ENCODE measurements at regions not wholly inside any gene's neighbourhood (a gene's known extent, or its start where the extent isn't known, plus 50 kb on each side); places are given as distances from the start of the nearest gene placed in this dataset.

DNA sequence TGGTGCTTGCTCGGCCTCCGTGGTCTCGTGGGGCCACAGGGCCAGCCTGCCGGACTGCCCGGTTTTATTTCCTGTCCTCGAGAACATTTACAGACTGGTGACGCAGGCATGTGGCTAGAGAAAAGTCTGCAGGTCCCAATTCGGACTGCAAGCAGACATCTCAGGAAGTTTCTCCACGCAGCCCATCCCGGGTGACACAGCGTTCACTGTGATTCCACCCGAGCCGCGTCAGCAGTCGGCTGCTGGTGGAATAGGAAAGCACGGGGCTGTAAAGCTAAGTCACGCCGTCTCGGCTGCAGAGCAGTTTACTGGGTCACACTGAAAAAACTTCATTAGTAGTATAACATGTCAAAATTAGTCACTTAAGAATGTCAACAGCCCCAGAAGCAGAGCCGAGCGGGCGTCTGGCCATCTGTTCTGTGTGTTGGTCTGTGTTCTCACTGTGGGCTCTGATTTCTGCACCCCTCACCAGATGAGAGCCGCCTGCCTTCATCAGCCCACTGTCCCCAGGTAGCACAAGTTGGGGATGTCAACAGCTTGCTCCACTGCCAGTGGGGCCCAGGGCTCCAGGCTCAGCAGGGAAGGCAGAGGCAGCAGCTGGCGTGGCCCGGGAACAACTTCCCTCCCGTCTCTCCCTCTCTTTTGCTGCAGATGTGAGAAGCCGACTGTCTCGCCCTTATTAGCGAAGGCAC is 363.7 kb downstream of the IRX2 start:
- no peak overlapping the region for H3K23ac ChIP-seq (ENCODE audit: insufficient read length)
- H4K91ac ChIP-seq (replicated peaks; ENCODE audit: insufficient read length, low read length), result no peak overlapping the region
- no peaks in the 10 kb centered on the region for H4K20me1 ChIP-seq (replicated peaks in 1 of 2; ENCODE audit: control insufficient read depth in 1 of 2, insufficient read depth in 2 of 2, low read length in 2 of 2)
- H3K27me3 ChIP-seq (replicated peaks in 1 of 4; ENCODE audit: control insufficient read depth in 3 of 4, extremely low read depth in 1 of 4, insufficient read depth in 3 of 4, low read length in 3 of 4), result no peaks in the 10 kb centered on the region
- ChIA-PET POLR2A (ENCODE audit: partially characterized antibody) (no interaction called here), CTCF (ENCODE audit: partially characterized antibody) (interaction anchor here (0.7 to 1.8 kb wide), 2 partner anchors 27 to 137 kb away, joined by 3 to 6 read pairs; no protein-coding TSS in a partner anchor)
- no peak overlapping the region for H3K4me2 ChIP-seq (ENCODE audit: insufficient read depth in 1 of 2, low read depth in 2 of 2, low read length in 2 of 2)
- H3K4ac ChIP-seq (replicated peaks; ENCODE audit: insufficient read length, low read depth, low read length), result no peak overlapping the region
- no peak overlapping the region for H2AFZ ChIP-seq (ENCODE audit: low read length)
- H3K56ac ChIP-seq (replicated peaks; ENCODE audit: insufficient read length, low read depth, low read length), result no peak overlapping the region
- H3K4me3 ChIP-seq (ENCODE audit: extremely low read depth in 1 of 4, insufficient read depth in 2 of 4, low read depth in 3 of 4, low read length in 4 of 4), result no peak overlapping the region
- H4K5ac ChIP-seq (ENCODE audit: insufficient read length, low read depth, low read length), result no peak overlapping the region
- DNase-seq (ENCODE audit: low read depth in 1 of 2, low spot score in 2 of 2) (no peak), FAIRE-seq (no peak)
- no peak overlapping the region for H3K9ac ChIP-seq (replicated peaks in 1 of 4; ENCODE audit: extremely low read depth in 1 of 4, low read depth in 3 of 4, low read length in 3 of 4)
- peak overlapping the region; percentile 83; the same call in 1 of the 2 replicates for H4K8ac ChIP-seq (ENCODE audit: extremely low read depth, insufficient read depth, low read length)
- H3K9me3 ChIP-seq (ENCODE audit: insufficient read depth in 2 of 2, low read depth in 1 of 2, low read length in 1 of 2), result no peaks in the 10 kb centered on the region
- H3K27ac ChIP-seq (ENCODE audit: low read depth, low read length), result no peak overlapping the region
- H2AK5ac ChIP-seq (ENCODE audit: low read depth, low read length), result no peak overlapping the region
- no peaks in the 10 kb centered on the region for H3K79me1 ChIP-seq (ENCODE audit: low read depth, low read length)
- H2BK120ac ChIP-seq (replicated peaks; ENCODE audit: low read depth, low read length), result no peak overlapping the region
- no peaks in the 10 kb centered on the region for H3K4me1 ChIP-seq (replicated peaks in 1 of 4; ENCODE audit: control insufficient read depth in 3 of 4, insufficient read depth in 4 of 4, low read length in 3 of 4)
- H2BK5ac ChIP-seq (ENCODE audit: low read depth, low read length), result no peak overlapping the region
- no peak overlapping the region for H3K18ac ChIP-seq (ENCODE audit: extremely low read depth, low read length)
- no peaks in the 10 kb centered on the region for H3K36me3 ChIP-seq (ENCODE audit: control insufficient read depth in 2 of 4, insufficient read depth in 4 of 4, low read length in 3 of 4)
- WGBS, 2 experiments (ENCODE audit: extremely low coverage in 1 of 2, insufficient coverage in 1 of 2, insufficient read length in 1 of 2, insufficient replicate concordance in 2 of 2, low coverage in 1 of 2, low lambda C conversion rate in 2 of 2, missing lambda C conversion rate in 1 of 2), result 82% methylated on average over 24 of the region's 29 CpGs; no CpG with 5 or more reads in 1 of the 2 experiments
- H2BK15ac ChIP-seq (ENCODE audit: low read length), result no peak overlapping the region
- H3K14ac ChIP-seq (ENCODE audit: insufficient read length), result no peak overlapping the region
- TF ChIP-seq SP4 (IDR thresholded peaks at IDR 0.05; ENCODE audit: low read length), result no peak
- TF ChIP-seq, protein P1, sequence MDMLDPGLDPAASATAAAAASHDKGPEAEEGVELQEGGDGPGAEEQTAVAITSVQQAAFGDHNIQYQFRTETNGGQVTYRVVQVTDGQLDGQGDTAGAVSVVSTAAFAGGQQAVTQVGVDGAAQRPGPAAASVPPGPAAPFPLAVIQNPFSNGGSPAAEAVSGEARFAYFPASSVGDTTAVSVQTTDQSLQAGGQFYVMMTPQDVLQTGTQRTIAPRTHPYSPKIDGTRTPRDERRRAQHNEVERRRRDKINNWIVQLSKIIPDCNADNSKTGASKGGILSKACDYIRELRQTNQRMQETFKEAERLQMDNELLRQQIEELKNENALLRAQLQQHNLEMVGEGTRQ (IDR thresholded peaks at IDR 0.05; ENCODE audit: low read length), result no peak
- TF ChIP-seq SRF (IDR thresholded peaks at IDR 0.05; ENCODE audit: low read depth, low read length), result no peak
- no peak for TF ChIP-seq CHD2 (IDR thresholded peaks at IDR 0.05; ENCODE audit: low read length)
- no peak for TF ChIP-seq EZH2 (IDR thresholded peaks at IDR 0.05; ENCODE audit: low read depth, low read length, severe bottlenecking)
- TF ChIP-seq, protein P2, sequence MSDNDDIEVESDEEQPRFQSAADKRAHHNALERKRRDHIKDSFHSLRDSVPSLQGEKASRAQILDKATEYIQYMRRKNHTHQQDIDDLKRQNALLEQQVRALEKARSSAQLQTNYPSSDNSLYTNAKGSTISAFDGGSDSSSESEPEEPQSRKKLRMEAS (IDR thresholded peaks at IDR 0.05), result no peak
- TF ChIP-seq EP300 (IDR thresholded peaks at IDR 0.05; ENCODE audit: borderline replicate concordance in 1 of 2, low read depth in 2 of 2, low read length in 2 of 2), result no peak
- TF ChIP-seq, protein P3, sequence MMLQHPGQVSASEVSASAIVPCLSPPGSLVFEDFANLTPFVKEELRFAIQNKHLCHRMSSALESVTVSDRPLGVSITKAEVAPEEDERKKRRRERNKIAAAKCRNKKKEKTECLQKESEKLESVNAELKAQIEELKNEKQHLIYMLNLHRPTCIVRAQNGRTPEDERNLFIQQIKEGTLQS (IDR thresholded peaks at IDR 0.05; ENCODE audit: insufficient read depth, low read depth, low read length), result no peak
- no peak for TF ChIP-seq EGR1 (IDR thresholded peaks at IDR 0.05; ENCODE audit: borderline replicate concordance, low read depth, low read length)
- TF ChIP-seq GTF2F1 (IDR thresholded peaks at IDR 0.05; ENCODE audit: borderline replicate concordance, low read depth, low read length), result no peak
- H2BK20ac ChIP-seq (ENCODE audit: low read length), result no peak overlapping the region
- no peak overlapping the region for H2BK12ac ChIP-seq (ENCODE audit: low read depth, low read length)
- no peaks in the 10 kb centered on the region for H3K79me2 ChIP-seq (ENCODE audit: control insufficient read depth in 1 of 2, insufficient read depth in 2 of 2, low read length in 2 of 2)
- no peaks in the 10 kb centered on the region for H3K23me2 ChIP-seq (ENCODE audit: low read depth, low read length)

Data from H1 (cell line).